Fibroblast of lung (primary cell): ENCODE measurements at regions not wholly inside any gene's neighbourhood (a gene's known extent, or its start where the extent isn't known, plus 50 kb on each side); places are given as distances from the start of the nearest gene placed in this dataset.
A peak's percentile ranks its signal among the peaks of the same experiment; 100 is the strongest.

ENCODE experiments used
- DNase-seq, 2 donors: peaks; one replicate each; pipeline versions ENCODE4 v3.0.0 to v3.0.0-alpha.2; 2010; ENCODE audit warnings: low read depth in 2 of 2
- H2AFZ ChIP-seq: 2 replicates; pipeline ENCODE4 v1.5.1; 2012; ENCODE audit warnings: low read length, control low read depth, inconsistent platforms
- H3K27ac ChIP-seq: 2 replicates; pipeline ENCODE4 v1.5.1; 2011; ENCODE audit warnings: low read length, control low read depth; ENCODE audit not compliant: insufficient read depth
- H3K27me3 ChIP-seq: 2 replicates; pipeline ENCODE4 v1.5.1; 2011; ENCODE audit warnings: mild to moderate bottlenecking, low read length; ENCODE audit not compliant: control insufficient read depth, insufficient read depth
- H3K36me3 ChIP-seq: 2 replicates; pipeline ENCODE4 v1.5.1; 2011; ENCODE audit warnings: low read length; ENCODE audit not compliant: control insufficient read depth, insufficient read depth
- H3K4me1 ChIP-seq: 2 replicates; pipeline ENCODE4 v1.5.1; 2011; ENCODE audit warnings: low read length; ENCODE audit not compliant: control insufficient read depth, insufficient read depth; ENCODE audit errors: extremely low read depth
- H3K4me2 ChIP-seq: 2 replicates; pipeline ENCODE4 v1.5.1; 2011; ENCODE audit warnings: low read length, control low read depth; ENCODE audit not compliant: insufficient read depth; ENCODE audit errors: extremely low read depth
- H3K4me3 ChIP-seq, 4 experiments: fragments of 200-600 bp in 1 of 4; sonication (generic) in 1 of 4; replicated peaks in 1 of 4; 2 replicates each; pipeline ENCODE4 v1.5.1; 2011 to 2016; ENCODE audit warnings: low read length in 4 of 4, low read depth in 3 of 4, mild to moderate bottlenecking in 3 of 4, control low read depth in 2 of 4, inconsistent platforms in 1 of 4, mixed read lengths in 1 of 4; ENCODE audit not compliant: insufficient read depth in 1 of 4; ENCODE audit errors: control extremely low read depth in 1 of 4
- H3K79me2 ChIP-seq: 2 replicates; pipeline ENCODE4 v1.5.1; 2012; ENCODE audit warnings: mild to moderate bottlenecking, low read length, inconsistent platforms; ENCODE audit not compliant: control insufficient read depth, insufficient read depth
- H3K9ac ChIP-seq: 2 replicates; pipeline ENCODE4 v1.5.1; 2011; ENCODE audit warnings: mild to moderate bottlenecking, low read length, control low read depth; ENCODE audit not compliant: insufficient read depth
- H3K9me3 ChIP-seq: 2 replicates; pipeline ENCODE4 v1.5.1; 2012; ENCODE audit warnings: low read depth, low read length; ENCODE audit not compliant: control insufficient read depth, insufficient read depth
- H4K20me1 ChIP-seq: 2 replicates; pipeline ENCODE4 v1.5.1; 2011; ENCODE audit warnings: low read length; ENCODE audit not compliant: control insufficient read depth, insufficient read depth; ENCODE audit errors: extremely low read depth
- EZH2 ChIP-seq: IDR thresholded peaks from 2 replicates; pipeline ENCODE4 v1.5.1; 2012; ENCODE audit warnings: low read length, control low read depth, mild to moderate bottlenecking; ENCODE audit errors: missing control alignments
- TF ChIP-seq, protein P1 (sequence below), 2 donors: IDR thresholded peaks in 1 of 2; conservative IDR thresholded peaks in 1 of 2; 1 replicate in 1 of 2; 2 replicates in 1 of 2; pipeline ENCODE4 v1.5.1; 2011 to 2012; ENCODE audit warnings: low read length in 2 of 2, control low read depth in 1 of 2, inconsistent platforms in 1 of 2, low read depth in 1 of 2, mild to moderate bottlenecking in 1 of 2

GRCh38 chr6:166010136-166010960, 157.3 kb downstream of the TBXT start:
- Histone ChIP-seq H3K4me1 (peaks cover 3% of the 10 kb centered on the region), H3K27me3 (no peaks in the 10 kb centered on the region), H2AFZ (no peak overlapping the region), H3K4me3 (no peak overlapping the region), H3K36me3 (no peaks in the 10 kb centered on the region), H4K20me1 (no peaks in the 10 kb centered on the region), H3K79me2 (no peaks in the 10 kb centered on the region), H3K4me2 (no peak overlapping the region), H3K9me3 (no peaks in the 10 kb centered on the region), H3K27ac (no peak overlapping the region), H3K9ac (no peak overlapping the region)
- no peak for TF ChIP-seq EZH2
- TF ChIP-seq, protein P1, sequence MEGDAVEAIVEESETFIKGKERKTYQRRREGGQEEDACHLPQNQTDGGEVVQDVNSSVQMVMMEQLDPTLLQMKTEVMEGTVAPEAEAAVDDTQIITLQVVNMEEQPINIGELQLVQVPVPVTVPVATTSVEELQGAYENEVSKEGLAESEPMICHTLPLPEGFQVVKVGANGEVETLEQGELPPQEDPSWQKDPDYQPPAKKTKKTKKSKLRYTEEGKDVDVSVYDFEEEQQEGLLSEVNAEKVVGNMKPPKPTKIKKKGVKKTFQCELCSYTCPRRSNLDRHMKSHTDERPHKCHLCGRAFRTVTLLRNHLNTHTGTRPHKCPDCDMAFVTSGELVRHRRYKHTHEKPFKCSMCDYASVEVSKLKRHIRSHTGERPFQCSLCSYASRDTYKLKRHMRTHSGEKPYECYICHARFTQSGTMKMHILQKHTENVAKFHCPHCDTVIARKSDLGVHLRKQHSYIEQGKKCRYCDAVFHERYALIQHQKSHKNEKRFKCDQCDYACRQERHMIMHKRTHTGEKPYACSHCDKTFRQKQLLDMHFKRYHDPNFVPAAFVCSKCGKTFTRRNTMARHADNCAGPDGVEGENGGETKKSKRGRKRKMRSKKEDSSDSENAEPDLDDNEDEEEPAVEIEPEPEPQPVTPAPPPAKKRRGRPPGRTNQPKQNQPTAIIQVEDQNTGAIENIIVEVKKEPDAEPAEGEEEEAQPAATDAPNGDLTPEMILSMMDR (conservative IDR thresholded peaks at IDR 0.05 in 1 of 2, IDR thresholded peaks at IDR 0.05 in 1 of 2; ENCODE audit: low read depth in 1 of 2, low read length in 2 of 2) = no peak
- no peak for DNase-seq

DNA sequence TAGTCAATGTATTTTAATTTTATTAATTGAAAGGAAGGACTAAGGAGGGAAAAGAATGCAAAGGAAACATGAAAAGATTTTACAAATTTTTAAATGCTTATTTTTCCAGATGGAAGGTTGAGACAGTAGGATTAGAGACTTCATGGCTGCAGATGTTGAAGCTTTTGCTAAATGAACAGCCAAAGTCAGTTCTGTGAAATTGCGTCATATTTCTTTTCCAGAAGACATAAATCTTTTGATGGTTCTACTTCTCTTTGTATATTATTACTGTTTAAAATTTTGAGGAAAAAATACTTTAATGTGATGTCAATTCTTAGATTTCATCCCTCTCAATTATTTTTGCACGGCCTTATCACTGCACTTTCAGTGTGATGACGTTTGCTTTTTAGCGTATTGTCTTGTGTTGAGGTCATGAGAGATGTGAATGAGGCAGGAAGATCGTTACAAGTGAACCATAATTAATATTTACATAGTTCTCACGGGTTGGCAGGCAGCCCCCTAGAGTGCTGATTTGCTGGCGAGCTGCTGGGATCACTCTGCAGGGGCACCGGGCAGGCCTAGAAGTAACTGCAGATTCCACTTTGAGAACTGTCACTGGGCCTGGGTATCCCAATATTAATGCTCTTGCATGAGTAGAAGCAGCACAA, 158.1 kb downstream of the TBXT start:
- H3K9me3 ChIP-seq = no peaks in the 10 kb centered on the region
- H3K4me1 ChIP-seq = peaks cover 3% of the 10 kb centered on the region
- no peak overlapping the region for H3K27ac ChIP-seq
- H3K9ac ChIP-seq = no peak overlapping the region
- no peaks in the 10 kb centered on the region for H3K36me3 ChIP-seq
- H2AFZ ChIP-seq = no peak overlapping the region
- no peaks in the 10 kb centered on the region for H3K79me2 ChIP-seq
- H4K20me1 ChIP-seq = no peaks in the 10 kb centered on the region
- DNase-seq = peak in 1 of 2 donors; percentile 39
- peak overlapping the region; percentile 89 for H3K4me2 ChIP-seq
- H3K27me3 ChIP-seq = no peaks in the 10 kb centered on the region
- H3K4me3 ChIP-seq = peak overlapping the region in 2 of 4 experiments; percentile 51 to 58
- no peak for TF ChIP-seq EZH2
- TF ChIP-seq, protein P1 (conservative IDR thresholded peaks at IDR 0.05 in 1 of 2, IDR thresholded peaks at IDR 0.05 in 1 of 2; ENCODE audit: low read depth in 1 of 2, low read length in 2 of 2) = no peak
